Testis (tissue), 2 donors: ENCODE measurements at regions not wholly inside any gene's neighbourhood (a gene's known extent, or its start where the extent isn't known, plus 50 kb on each side); places are given as distances from the start of the nearest gene placed in this dataset.

Source experiments
- DNase-seq: peaks from one replicate; pipeline ENCODE4 v3.0.0-alpha.2; 2019
- H3K27ac ChIP-seq, 2 donors: fragments of 200-600 bp; sonication (generic); one replicate each; pipeline ENCODE4 v1.5.1; 2019
- H3K27me3 ChIP-seq: fragments of 200-600 bp; sonication (generic); one replicate; pipeline ENCODE4 v1.5.1; 2019
- H3K36me3 ChIP-seq: fragments of 200-600 bp; sonication (generic); one replicate; pipeline ENCODE4 v1.5.1; 2017; ENCODE audit warnings: low read depth; ENCODE audit errors: missing control alignments
- H3K4me1 ChIP-seq: fragments of 200-600 bp; sonication (generic); one replicate; pipeline ENCODE4 v1.5.1; 2019
- H3K4me3 ChIP-seq, 2 donors: fragments of 200-600 bp; sonication (generic); one replicate each; pipeline ENCODE4 v1.5.1; 2017 to 2019
- H3K9me3 ChIP-seq: fragments of 200-600 bp; sonication (generic); one replicate; pipeline ENCODE4 v1.5.1; 2017
- CTCF ChIP-seq, 3 experiments: fragments of 450-650 bp in 2 of 3; fragments of 200-600 bp in 1 of 3; sonication (generic) in 1 of 3; IDR thresholded peaks; one replicate each; pipeline ENCODE4 v1.5.1; 2016 to 2019; ENCODE audit warnings: antibody characterized with exemption in 3 of 3, mild to moderate bottlenecking in 2 of 3, moderate library complexity in 1 of 3
- POLR2A ChIP-seq: fragments of 450-650 bp; IDR thresholded peaks from one replicate; pipeline ENCODE4 v1.6.1; 2017; ENCODE audit warnings: antibody characterized with exemption, mild to moderate bottlenecking, moderate library complexity
- WGBS, 2 donors: methylation state at CpG; one replicate each; pipeline ENCODE4 v1.1.5; 2018; 5-methylcytosine and 5-hydroxymethylcytosine counted together
- intact Hi-C: fragments of 100-400 bp; cut with DNase I; formaldehyde crosslinking; loops from one replicate; pipeline ENCODE4 v1.15.1; 2023; ENCODE audit warnings: low total_unique reads

DNA sequence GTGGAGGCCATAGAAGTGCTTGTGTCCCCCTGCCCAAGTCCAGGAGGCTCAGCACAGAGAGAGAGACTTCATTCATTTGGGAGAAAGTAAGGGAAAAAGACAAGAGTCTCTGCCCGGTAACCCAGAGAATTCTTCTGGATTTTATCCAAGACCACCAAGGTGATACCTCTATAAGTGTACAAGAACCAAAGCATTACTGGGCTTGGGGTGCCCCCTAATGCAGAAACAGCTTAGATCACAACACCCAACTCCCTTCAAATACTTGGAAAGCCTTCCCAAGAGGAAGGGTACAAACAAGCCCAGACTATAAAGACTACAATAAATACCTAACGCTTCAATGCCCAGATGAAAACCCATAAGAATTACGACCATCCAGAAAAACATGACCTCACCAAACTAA, 119.7 kb upstream of the PDE3A start:
- Histone ChIP-seq H3K27ac (no peak overlapping the region), H3K36me3 (no peaks in the 10 kb centered on the region), H3K9me3 (no peaks in the 10 kb centered on the region), H3K4me3 (no peak overlapping the region), H3K4me1 (no peaks in the 10 kb centered on the region), H3K27me3 (no peaks in the 10 kb centered on the region)
- no peak for DNase-seq
- no peak for TF ChIP-seq CTCF (IDR thresholded peaks at IDR 0.05)
- TF ChIP-seq POLR2A = no peak
- intact Hi-C loops = no loop called here
- 84 to 94% methylated on average over 3 of the region's 3 CpGs for WGBS, 2 donors

DNA sequence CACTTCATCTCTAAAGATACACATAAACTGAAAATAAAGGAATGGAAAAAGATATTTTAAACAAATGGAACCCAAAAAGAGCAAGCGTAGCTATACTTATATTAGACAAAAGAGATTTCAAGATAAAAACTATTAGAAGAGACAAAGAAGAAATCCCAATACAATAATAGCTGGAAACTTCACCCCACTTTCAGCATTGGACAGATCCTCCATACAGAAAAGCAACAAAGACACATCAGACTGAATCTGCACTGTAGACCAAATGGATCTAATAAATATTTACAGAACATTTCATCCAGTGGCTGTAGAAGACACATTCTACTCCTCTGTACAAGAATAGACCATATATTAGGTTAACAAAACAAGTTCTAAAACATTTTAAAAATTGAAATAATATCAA, 117.6 kb upstream of the PDE3A start:
- no peak for DNase-seq
- no peaks in the 10 kb centered on the region for H3K36me3 ChIP-seq
- intact Hi-C loops = no loop called here
- H3K27ac ChIP-seq = no peak overlapping the region
- no peaks in the 10 kb centered on the region for H3K4me1 ChIP-seq
- TF ChIP-seq CTCF (IDR thresholded peaks at IDR 0.05) (no peak), POLR2A (no peak)
- WGBS, 2 donors = 85 to 91% methylated on average over 1 of the region's 1 CpG
- H3K9me3 ChIP-seq = no peaks in the 10 kb centered on the region
- H3K27me3 ChIP-seq = no peaks in the 10 kb centered on the region
- no peak overlapping the region for H3K4me3 ChIP-seq

GRCh38 chr12:20257311-20257710, 111.0 kb upstream of the PDE3A start:
- no peaks in the 10 kb centered on the region for H3K27me3 ChIP-seq
- H3K4me3 ChIP-seq = no peak overlapping the region
- H3K27ac ChIP-seq = no peak overlapping the region
- TF ChIP-seq CTCF (IDR thresholded peaks at IDR 0.05) (no peak), POLR2A (no peak)
- no peak for DNase-seq
- H3K36me3 ChIP-seq = no peaks in the 10 kb centered on the region
- intact Hi-C loops = no loop called here
- H3K4me1 ChIP-seq = no peaks in the 10 kb centered on the region
- no peaks in the 10 kb centered on the region for H3K9me3 ChIP-seq

DNA sequence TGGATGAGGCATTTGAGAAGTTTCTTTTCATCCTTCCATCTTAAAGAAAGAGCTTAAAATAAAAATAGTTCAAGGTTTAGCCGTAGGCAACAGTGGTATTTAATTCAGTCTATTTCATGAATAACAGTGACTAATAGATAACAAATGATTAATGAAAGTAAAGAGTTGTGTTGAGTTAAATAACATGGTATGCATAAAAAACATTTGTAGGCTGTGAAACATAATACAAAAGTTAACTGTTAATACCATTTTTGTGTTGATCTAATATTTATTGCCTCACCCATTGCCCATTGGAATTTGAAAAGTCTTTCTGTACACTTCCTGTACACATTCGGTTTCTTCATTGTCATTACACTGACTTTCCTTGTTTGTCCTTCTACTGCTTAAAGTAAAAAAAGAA, 108.6 kb upstream of the PDE3A start:
- no peaks in the 10 kb centered on the region for H3K9me3 ChIP-seq
- TF ChIP-seq POLR2A (no peak), CTCF (IDR thresholded peaks at IDR 0.05) (no peak)
- WGBS, 2 donors = 87% methylated on average over 2 of the region's 2 CpGs
- no peaks in the 10 kb centered on the region for H3K27me3 ChIP-seq
- intact Hi-C loops = no loop called here
- no peaks in the 10 kb centered on the region for H3K36me3 ChIP-seq
- DNase-seq = no peak
- no peaks in the 10 kb centered on the region for H3K4me1 ChIP-seq
- H3K27ac ChIP-seq = no peak overlapping the region
- H3K4me3 ChIP-seq = no peak overlapping the region

DNA sequence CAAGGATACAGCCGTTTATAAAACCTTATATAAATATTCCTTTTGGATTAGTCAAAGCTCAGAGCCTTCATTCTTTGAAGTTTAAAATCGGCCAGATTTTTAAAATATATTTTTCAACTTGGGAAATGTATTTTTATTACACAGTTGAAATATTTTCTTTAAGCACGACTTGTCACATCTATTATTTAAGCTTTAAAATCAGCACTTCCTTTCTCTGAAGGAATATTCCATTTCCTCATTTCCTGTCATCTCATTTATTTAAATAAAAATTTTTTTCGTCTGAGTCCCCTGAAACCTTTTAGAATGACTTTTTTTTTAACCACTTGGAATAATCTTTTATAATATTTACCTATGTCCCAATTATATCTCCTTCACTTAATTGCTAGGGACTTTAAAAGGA, 107.5 kb upstream of the PDE3A start:
- Histone ChIP-seq H3K9me3 (no peaks in the 10 kb centered on the region), H3K4me1 (no peaks in the 10 kb centered on the region), H3K27me3 (no peaks in the 10 kb centered on the region), H3K4me3 (no peak overlapping the region), H3K27ac (no peak overlapping the region), H3K36me3 (no peaks in the 10 kb centered on the region)
- TF ChIP-seq POLR2A (no peak), CTCF (IDR thresholded peaks at IDR 0.05) (no peak)
- no peak for DNase-seq
- intact Hi-C loops = no loop called here
- 54 to 58% methylated on average over 4 of the region's 4 CpGs for WGBS, 2 donors
